WTC11 (cell line): ENCODE measurements at regions not wholly inside any gene's neighbourhood (a gene's known extent, or its start where the extent isn't known, plus 50 kb on each side); places are given as distances from the start of the nearest gene placed in this dataset.

Experiments
- ATAC-seq: fragments of 200-7000 bp; cut with Tn5 transposase; 2 replicates; pipeline ENCODE4 v1.10.0; 2021; ENCODE audit warnings: mild to moderate bottlenecking, moderate library complexity
- CTCF ChIA-PET: fragments of 300-600 bp; sonication (Branson Sonifier 250); formaldehyde crosslinking; loops from one replicate; lab custom pipeline; 2021; ENCODE audit warnings: antibody characterized with exemption; lab: Charles Lee
- POLR2A ChIA-PET: fragments of 350-600 bp; sonication (Branson Sonifier 250); formaldehyde crosslinking; loops from one replicate; lab custom pipeline; 2021; ENCODE audit warnings: antibody characterized with exemption; lab: Charles Lee
- DNase-seq: peaks from one replicate; pipeline ENCODE4 v3.0.0; 2021; ENCODE audit warnings: low spot score
- H3K27ac Mint-ChIP-seq: 2 replicates; pipeline ENCODE4 v1.8.0; 2021; ENCODE audit warnings: mixed read lengths
- H3K27me3 Mint-ChIP-seq: 2 replicates; pipeline ENCODE4 v1.8.0; 2021; ENCODE audit warnings: low read depth, mild to moderate bottlenecking, moderate library complexity, mixed read lengths
- H3K36me3 Mint-ChIP-seq: 2 replicates; pipeline ENCODE4 v1.8.0; 2021; ENCODE audit warnings: mixed read lengths
- H3K4me1 Mint-ChIP-seq: 2 replicates; pipeline ENCODE4 v1.8.0; 2022; ENCODE audit warnings: mixed read lengths
- H3K4me3 Mint-ChIP-seq: 2 replicates; pipeline ENCODE4 v1.8.0; 2021; ENCODE audit warnings: mild to moderate bottlenecking, moderate library complexity, mixed read lengths
- H3K9me3 Mint-ChIP-seq: 2 replicates; pipeline ENCODE4 v1.8.0; 2021; ENCODE audit warnings: mixed read lengths
- ESRRA ChIP-seq: sonication (generic); formaldehyde crosslinking; IDR thresholded peaks from 2 replicates; pipeline ENCODE4 v1.8.1; 2022; ENCODE audit warnings: mild to moderate bottlenecking, missing genetic modification reagents, borderline replicate concordance
- FOXK1 ChIP-seq: sonication (generic); formaldehyde crosslinking; IDR thresholded peaks from 2 replicates; pipeline ENCODE4 v1.8.0; 2022; ENCODE audit warnings: mild to moderate bottlenecking, moderate library complexity, missing genetic modification reagents
- FOXP1 ChIP-seq: sonication (generic); formaldehyde crosslinking; IDR thresholded peaks from 2 replicates; pipeline ENCODE4 v1.8.0; 2022; ENCODE audit warnings: missing genetic modification reagents, mild to moderate bottlenecking, moderate library complexity, borderline replicate concordance
- NR1H2 ChIP-seq: sonication (generic); formaldehyde crosslinking; IDR thresholded peaks from 2 replicates; pipeline ENCODE4 v1.9.0; 2021; ENCODE audit warnings: mild to moderate bottlenecking, moderate library complexity, missing genetic modification reagents
- TEAD1 ChIP-seq: sonication (generic); formaldehyde crosslinking; IDR thresholded peaks from 2 replicates; pipeline ENCODE4 v1.8.0; 2022; ENCODE audit warnings: mild to moderate bottlenecking, missing genetic modification reagents
- TP53 ChIP-seq: sonication (generic); formaldehyde crosslinking; IDR thresholded peaks from 2 replicates; pipeline ENCODE4 v1.8.1; 2023; ENCODE audit warnings: mild to moderate bottlenecking, missing genetic modification reagents
- ZNF232 ChIP-seq: sonication (generic); formaldehyde crosslinking; IDR thresholded peaks from 2 replicates; pipeline ENCODE4 v1.8.0; 2022; ENCODE audit warnings: mild to moderate bottlenecking, missing genetic modification reagents
- TF ChIP-seq, protein P1 (sequence below): sonication (generic); formaldehyde crosslinking; IDR thresholded peaks from 2 replicates; pipeline ENCODE4 v1.8.1; 2023; ENCODE audit warnings: mild to moderate bottlenecking, moderate library complexity, missing genetic modification reagents
- TF ChIP-seq, protein P2 (sequence below): sonication (generic); formaldehyde crosslinking; IDR thresholded peaks from 2 replicates; pipeline ENCODE4 v1.8.0; 2023; ENCODE audit warnings: missing genetic modification reagents, mild to moderate bottlenecking, borderline replicate concordance
- TF ChIP-seq, protein P3 (sequence below): sonication (generic); formaldehyde crosslinking; IDR thresholded peaks from 2 replicates; pipeline ENCODE4 v1.8.0; 2022; ENCODE audit warnings: missing genetic modification reagents
- TF ChIP-seq, protein P4 (sequence below): fragments of 250-450 bp; sonication (Bioruptor Pico); IDR thresholded peaks from 2 replicates; pipeline ENCODE4 v1.9.0; 2021; ENCODE audit warnings: moderate library complexity, mild to moderate bottlenecking, inconsistent platforms, borderline replicate concordance
- TF ChIP-seq, protein P5 (sequence below): fragments of 250-450 bp; sonication (Bioruptor Pico); IDR thresholded peaks from 2 replicates; pipeline ENCODE4 v1.9.0; 2021; ENCODE audit warnings: mild to moderate bottlenecking, borderline replicate concordance
- TF ChIP-seq, protein P6 (sequence below): fragments of 250-450 bp; sonication (Bioruptor Pico); IDR thresholded peaks from 2 replicates; pipeline ENCODE4 v1.9.0; 2021; ENCODE audit warnings: mild to moderate bottlenecking
- TF ChIP-seq, protein P7 (sequence below): fragments of 250-450 bp; sonication (Bioruptor Pico); IDR thresholded peaks from 2 replicates; pipeline ENCODE4 v2.1.2; 2022; ENCODE audit warnings: mild to moderate bottlenecking, moderate library complexity
- TF ChIP-seq, protein P8 (sequence below): sonication (generic); formaldehyde crosslinking; conservative IDR thresholded peaks from 2 replicates; pipeline ENCODE4 v1.8.1; 2022; ENCODE audit warnings: mild to moderate bottlenecking, missing genetic modification reagents

DNA sequence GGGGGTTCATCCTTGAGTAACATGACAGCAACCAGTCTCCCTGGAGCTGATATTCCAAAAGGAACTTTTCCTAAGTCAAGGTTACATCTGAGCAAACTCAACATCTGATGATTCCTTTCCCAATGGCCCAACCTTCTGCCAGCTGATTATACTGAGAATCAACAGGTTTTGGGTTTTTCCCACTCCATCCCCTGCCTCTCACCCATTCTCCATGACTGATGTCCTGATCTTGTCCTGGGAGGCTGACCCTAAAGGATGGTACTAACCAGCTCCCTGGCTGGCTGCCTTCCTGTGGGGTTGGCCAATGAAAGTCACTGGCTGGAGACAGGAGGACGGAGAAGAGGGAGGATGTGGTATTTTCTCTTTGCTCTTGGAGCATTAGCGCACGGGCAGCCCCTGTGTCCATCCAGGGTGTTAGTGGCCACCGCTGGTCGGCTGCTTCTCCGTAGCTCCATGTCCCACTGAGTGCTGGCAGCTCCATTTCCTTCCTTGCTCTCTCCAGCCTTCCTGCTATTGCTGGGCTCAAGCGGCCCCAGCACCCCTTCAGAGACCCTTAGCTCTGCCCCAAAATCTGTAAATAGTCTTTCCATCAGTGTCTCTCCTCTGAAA, 306.2 kb upstream of the PITRM1 start:
- Mint-ChIP-seq H3K27ac (no peak overlapping the region), H3K4me1 (peaks cover 20% of the 10 kb centered on the region), H3K4me3 (no peak overlapping the region), H3K36me3 (no peaks in the 10 kb centered on the region), H3K27me3 (no peaks in the 10 kb centered on the region), H3K9me3 (peaks cover 16% of the 10 kb centered on the region; the same call in 1 of the 2 replicates)
- DNase-seq = no peak
- CTCF ChIA-PET = interaction anchor here (0.9 kb wide), 1 partner anchor 225 kb away, joined by 3 read pairs; no protein-coding TSS in a partner anchor
- TF ChIP-seq, protein P1, sequence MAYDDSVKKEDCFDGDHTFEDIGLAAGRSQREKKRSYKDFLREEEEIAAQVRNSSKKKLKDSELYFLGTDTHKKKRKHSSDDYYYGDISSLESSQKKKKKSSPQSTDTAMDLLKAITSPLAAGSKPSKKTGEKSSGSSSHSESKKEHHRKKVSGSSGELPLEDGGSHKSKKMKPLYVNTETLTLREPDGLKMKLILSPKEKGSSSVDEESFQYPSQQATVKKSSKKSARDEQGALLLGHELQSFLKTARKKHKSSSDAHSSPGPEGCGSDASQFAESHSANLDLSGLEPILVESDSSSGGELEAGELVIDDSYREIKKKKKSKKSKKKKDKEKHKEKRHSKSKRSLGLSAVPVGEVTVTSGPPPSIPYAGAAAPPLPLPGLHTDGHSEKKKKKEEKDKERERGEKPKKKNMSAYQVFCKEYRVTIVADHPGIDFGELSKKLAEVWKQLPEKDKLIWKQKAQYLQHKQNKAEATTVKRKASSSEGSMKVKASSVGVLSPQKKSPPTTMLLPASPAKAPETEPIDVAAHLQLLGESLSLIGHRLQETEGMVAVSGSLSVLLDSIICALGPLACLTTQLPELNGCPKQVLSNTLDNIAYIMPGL = no peak
- TF ChIP-seq, protein P2, sequence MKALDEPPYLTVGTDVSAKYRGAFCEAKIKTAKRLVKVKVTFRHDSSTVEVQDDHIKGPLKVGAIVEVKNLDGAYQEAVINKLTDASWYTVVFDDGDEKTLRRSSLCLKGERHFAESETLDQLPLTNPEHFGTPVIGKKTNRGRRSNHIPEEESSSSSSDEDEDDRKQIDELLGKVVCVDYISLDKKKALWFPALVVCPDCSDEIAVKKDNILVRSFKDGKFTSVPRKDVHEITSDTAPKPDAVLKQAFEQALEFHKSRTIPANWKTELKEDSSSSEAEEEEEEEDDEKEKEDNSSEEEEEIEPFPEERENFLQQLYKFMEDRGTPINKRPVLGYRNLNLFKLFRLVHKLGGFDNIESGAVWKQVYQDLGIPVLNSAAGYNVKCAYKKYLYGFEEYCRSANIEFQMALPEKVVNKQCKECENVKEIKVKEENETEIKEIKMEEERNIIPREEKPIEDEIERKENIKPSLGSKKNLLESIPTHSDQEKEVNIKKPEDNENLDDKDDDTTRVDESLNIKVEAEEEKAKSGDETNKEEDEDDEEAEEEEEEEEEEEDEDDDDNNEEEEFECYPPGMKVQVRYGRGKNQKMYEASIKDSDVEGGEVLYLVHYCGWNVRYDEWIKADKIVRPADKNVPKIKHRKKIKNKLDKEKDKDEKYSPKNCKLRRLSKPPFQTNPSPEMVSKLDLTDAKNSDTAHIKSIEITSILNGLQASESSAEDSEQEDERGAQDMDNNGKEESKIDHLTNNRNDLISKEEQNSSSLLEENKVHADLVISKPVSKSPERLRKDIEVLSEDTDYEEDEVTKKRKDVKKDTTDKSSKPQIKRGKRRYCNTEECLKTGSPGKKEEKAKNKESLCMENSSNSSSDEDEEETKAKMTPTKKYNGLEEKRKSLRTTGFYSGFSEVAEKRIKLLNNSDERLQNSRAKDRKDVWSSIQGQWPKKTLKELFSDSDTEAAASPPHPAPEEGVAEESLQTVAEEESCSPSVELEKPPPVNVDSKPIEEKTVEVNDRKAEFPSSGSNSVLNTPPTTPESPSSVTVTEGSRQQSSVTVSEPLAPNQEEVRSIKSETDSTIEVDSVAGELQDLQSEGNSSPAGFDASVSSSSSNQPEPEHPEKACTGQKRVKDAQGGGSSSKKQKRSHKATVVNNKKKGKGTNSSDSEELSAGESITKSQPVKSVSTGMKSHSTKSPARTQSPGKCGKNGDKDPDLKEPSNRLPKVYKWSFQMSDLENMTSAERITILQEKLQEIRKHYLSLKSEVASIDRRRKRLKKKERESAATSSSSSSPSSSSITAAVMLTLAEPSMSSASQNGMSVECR (CRISPR knock-in tag) = no peak
- TF ChIP-seq TP53 (CRISPR knock-in tag) = no peak
- TF ChIP-seq, protein P3, sequence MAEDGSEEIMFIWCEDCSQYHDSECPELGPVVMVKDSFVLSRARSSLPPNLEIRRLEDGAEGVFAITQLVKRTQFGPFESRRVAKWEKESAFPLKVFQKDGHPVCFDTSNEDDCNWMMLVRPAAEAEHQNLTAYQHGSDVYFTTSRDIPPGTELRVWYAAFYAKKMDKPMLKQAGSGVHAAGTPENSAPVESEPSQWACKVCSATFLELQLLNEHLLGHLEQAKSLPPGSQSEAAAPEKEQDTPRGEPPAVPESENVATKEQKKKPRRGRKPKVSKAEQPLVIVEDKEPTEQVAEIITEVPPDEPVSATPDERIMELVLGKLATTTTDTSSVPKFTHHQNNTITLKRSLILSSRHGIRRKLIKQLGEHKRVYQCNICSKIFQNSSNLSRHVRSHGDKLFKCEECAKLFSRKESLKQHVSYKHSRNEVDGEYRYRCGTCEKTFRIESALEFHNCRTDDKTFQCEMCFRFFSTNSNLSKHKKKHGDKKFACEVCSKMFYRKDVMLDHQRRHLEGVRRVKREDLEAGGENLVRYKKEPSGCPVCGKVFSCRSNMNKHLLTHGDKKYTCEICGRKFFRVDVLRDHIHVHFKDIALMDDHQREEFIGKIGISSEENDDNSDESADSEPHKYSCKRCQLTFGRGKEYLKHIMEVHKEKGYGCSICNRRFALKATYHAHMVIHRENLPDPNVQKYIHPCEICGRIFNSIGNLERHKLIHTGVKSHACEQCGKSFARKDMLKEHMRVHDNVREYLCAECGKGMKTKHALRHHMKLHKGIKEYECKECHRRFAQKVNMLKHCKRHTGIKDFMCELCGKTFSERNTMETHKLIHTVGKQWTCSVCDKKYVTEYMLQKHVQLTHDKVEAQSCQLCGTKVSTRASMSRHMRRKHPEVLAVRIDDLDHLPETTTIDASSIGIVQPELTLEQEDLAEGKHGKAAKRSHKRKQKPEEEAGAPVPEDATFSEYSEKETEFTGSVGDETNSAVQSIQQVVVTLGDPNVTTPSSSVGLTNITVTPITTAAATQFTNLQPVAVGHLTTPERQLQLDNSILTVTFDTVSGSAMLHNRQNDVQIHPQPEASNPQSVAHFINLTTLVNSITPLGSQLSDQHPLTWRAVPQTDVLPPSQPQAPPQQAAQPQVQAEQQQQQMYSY = no peak
- TF ChIP-seq, protein P4, sequence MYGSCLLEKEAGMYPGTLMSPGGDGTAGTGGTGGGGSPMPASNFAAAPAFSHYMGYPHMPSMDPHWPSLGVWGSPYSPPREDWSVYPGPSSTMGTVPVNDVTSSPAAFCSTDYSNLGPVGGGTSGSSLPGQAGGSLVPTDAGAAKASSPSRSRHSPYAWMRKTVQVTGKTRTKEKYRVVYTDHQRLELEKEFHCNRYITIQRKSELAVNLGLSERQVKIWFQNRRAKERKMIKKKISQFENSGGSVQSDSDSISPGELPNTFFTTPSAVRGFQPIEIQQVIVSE (CRISPR knock-in tag) = no peak
- TF ChIP-seq ZNF232 (CRISPR knock-in tag) = no peak
- TF ChIP-seq NR1H2 (CRISPR knock-in tag) = no peak
- TF ChIP-seq, protein P5, sequence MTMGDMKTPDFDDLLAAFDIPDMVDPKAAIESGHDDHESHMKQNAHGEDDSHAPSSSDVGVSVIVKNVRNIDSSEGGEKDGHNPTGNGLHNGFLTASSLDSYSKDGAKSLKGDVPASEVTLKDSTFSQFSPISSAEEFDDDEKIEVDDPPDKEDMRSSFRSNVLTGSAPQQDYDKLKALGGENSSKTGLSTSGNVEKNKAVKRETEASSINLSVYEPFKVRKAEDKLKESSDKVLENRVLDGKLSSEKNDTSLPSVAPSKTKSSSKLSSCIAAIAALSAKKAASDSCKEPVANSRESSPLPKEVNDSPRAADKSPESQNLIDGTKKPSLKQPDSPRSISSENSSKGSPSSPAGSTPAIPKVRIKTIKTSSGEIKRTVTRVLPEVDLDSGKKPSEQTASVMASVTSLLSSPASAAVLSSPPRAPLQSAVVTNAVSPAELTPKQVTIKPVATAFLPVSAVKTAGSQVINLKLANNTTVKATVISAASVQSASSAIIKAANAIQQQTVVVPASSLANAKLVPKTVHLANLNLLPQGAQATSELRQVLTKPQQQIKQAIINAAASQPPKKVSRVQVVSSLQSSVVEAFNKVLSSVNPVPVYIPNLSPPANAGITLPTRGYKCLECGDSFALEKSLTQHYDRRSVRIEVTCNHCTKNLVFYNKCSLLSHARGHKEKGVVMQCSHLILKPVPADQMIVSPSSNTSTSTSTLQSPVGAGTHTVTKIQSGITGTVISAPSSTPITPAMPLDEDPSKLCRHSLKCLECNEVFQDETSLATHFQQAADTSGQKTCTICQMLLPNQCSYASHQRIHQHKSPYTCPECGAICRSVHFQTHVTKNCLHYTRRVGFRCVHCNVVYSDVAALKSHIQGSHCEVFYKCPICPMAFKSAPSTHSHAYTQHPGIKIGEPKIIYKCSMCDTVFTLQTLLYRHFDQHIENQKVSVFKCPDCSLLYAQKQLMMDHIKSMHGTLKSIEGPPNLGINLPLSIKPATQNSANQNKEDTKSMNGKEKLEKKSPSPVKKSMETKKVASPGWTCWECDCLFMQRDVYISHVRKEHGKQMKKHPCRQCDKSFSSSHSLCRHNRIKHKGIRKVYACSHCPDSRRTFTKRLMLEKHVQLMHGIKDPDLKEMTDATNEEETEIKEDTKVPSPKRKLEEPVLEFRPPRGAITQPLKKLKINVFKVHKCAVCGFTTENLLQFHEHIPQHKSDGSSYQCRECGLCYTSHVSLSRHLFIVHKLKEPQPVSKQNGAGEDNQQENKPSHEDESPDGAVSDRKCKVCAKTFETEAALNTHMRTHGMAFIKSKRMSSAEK = no peak
- TF ChIP-seq TEAD1 = no peak
- no peak for TF ChIP-seq ESRRA (CRISPR knock-in tag)
- TF ChIP-seq, protein P6, sequence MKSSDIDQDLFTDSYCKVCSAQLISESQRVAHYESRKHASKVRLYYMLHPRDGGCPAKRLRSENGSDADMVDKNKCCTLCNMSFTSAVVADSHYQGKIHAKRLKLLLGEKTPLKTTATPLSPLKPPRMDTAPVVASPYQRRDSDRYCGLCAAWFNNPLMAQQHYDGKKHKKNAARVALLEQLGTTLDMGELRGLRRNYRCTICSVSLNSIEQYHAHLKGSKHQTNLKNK (CRISPR knock-in tag) = no peak
- TF ChIP-seq, protein P7, sequence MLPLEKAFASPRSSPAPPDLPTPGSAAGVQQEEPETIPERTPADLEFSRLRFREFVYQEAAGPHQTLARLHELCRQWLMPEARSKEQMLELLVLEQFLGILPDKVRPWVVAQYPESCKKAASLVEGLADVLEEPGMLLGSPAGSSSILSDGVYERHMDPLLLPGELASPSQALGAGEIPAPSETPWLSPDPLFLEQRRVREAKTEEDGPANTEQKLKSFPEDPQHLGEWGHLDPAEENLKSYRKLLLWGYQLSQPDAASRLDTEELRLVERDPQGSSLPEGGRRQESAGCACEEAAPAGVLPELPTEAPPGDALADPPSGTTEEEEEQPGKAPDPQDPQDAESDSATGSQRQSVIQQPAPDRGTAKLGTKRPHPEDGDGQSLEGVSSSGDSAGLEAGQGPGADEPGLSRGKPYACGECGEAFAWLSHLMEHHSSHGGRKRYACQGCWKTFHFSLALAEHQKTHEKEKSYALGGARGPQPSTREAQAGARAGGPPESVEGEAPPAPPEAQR (CRISPR knock-in tag) = no peak
- no peak for TF ChIP-seq FOXK1 (CRISPR knock-in tag)
- TF ChIP-seq, protein P8, sequence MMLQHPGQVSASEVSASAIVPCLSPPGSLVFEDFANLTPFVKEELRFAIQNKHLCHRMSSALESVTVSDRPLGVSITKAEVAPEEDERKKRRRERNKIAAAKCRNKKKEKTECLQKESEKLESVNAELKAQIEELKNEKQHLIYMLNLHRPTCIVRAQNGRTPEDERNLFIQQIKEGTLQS = no peak
- no peak for TF ChIP-seq FOXP1 (CRISPR knock-in tag)
- POLR2A ChIA-PET = no interaction called here
- ATAC-seq = no peak
